Prostate gland (tissue), 2 donors: ENCODE measurements at regions not wholly inside any gene's neighbourhood (a gene's known extent, or its start where the extent isn't known, plus 50 kb on each side); places are given as distances from the start of the nearest gene placed in this dataset.

Experiments used
- POLR2AphosphoS5 ChIP-seq: sonication (generic); formaldehyde crosslinking; IDR thresholded peaks from one replicate; pipeline ENCODE4 v1.6.1; 2017; ENCODE audit warnings: antibody characterized with exemption
- TF ChIP-seq, protein P1 (sequence below), 4 experiments: fragments of 200-600 bp in 2 of 4; fragments of 450-650 bp in 2 of 4; sonication (generic) in 2 of 4; IDR thresholded peaks; 1 replicate in 3 of 4; 2 replicates in 1 of 4; pipeline ENCODE4 v1.5.1; 2016 to 2019; ENCODE audit warnings: antibody characterized with exemption in 4 of 4, mild to moderate bottlenecking in 2 of 4, moderate library complexity in 2 of 4

GRCh38 chr9:38181232-38181631 lies 112.2 kb upstream of the SHB start:
- no peak for TF ChIP-seq POLR2AphosphoS5
- TF ChIP-seq, protein P1, sequence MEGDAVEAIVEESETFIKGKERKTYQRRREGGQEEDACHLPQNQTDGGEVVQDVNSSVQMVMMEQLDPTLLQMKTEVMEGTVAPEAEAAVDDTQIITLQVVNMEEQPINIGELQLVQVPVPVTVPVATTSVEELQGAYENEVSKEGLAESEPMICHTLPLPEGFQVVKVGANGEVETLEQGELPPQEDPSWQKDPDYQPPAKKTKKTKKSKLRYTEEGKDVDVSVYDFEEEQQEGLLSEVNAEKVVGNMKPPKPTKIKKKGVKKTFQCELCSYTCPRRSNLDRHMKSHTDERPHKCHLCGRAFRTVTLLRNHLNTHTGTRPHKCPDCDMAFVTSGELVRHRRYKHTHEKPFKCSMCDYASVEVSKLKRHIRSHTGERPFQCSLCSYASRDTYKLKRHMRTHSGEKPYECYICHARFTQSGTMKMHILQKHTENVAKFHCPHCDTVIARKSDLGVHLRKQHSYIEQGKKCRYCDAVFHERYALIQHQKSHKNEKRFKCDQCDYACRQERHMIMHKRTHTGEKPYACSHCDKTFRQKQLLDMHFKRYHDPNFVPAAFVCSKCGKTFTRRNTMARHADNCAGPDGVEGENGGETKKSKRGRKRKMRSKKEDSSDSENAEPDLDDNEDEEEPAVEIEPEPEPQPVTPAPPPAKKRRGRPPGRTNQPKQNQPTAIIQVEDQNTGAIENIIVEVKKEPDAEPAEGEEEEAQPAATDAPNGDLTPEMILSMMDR (IDR thresholded peaks at IDR 0.05): no peak
